SKM-1 (cell line): ENCODE measurements at regions not wholly inside any gene's neighbourhood (a gene's known extent, or its start where the extent isn't known, plus 50 kb on each side); places are given as distances from the start of the nearest gene placed in this dataset.
A peak's percentile ranks its signal among the peaks of the same experiment; 100 is the strongest.

Experiments used
- DNase-seq: peaks from one replicate; lab custom pipeline; 2025; ENCODE audit not compliant: unreplicated experiment; lab: John Stamatoyannopoulos, UW

- no peak for DNase-seq
These were observed 102.6 kb upstream of the SERP2 start for GRCh38 chr13:44271031-44271455.

DNA sequence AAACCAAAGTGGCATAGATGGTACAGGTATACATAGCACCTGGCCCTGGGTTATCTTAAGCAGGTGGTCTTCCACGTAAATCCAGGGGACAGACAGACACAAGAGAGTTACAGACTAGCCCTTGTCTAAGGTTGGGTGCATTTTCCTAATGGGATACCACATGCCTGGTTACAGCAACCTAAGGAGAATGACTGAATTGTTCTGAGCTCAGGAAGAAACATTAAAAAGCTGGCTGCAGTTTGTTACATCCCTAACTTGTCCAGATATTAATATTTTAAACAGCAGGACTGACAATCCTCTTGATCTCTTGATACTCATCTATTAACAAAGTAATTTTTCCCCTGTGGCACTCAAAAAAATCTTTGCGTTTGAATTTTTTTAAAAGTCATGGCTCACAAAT, 102.2 kb upstream of the SERP2 start:
- no peak for DNase-seq

DNA sequence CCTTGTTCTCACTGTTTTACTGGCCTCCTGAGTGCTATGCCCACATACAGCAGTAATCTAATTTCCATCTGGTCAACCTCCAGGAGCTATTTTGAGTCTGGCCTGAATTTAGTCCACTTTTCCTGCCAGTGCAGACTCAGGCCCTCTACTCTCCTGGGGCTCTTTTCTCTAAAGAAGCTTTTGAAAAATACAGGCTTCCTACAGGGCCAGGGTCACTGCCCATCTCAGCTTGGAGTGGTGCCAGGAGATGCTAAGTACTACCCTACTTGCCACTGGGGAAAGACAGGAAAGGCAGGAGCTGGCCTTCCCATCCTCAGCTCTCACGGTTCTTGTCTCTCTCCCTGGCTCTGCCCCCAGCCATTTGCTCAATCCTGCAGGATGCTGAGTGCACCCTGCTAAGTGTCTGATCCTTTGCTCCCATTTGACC, 101.7 kb upstream of the SERP2 start:
- no peak for DNase-seq

- DNase-seq, result no peak
These were observed 100.9 kb upstream of the SERP2 start for GRCh38 chr13:44272692-44273091.

- DNase-seq, result no peak
These were observed 100.4 kb upstream of the SERP2 start for GRCh38 chr13:44273216-44273615.

GRCh38 chr13:44273991-44274770, 99.4 kb upstream of the SERP2 start:
- no peak for DNase-seq

- DNase-seq, result no peak
These were observed 98.8 kb upstream of the SERP2 start for GRCh38 chr13:44274771-44275205.

DNA sequence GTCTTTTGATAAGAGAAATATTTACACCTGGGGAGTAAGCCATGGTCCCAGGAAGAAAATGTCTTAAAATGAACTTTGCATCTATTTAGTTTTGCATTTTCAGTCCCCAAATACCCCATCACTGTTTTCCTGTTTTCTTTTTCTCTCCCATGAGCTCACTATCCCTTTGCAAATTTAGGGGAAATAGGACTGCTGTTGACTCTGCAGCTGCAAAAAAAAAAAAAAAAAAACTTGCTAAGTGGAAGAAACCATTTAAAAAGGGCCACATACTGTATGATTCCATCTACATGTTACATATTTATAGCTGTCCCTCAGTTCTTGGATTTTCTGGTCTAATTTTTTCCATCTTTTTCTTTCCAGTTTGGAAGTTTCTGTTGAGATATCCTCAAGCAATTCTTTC, 98.2 kb upstream of the SERP2 start:
- DNase-seq, result no peak

GRCh38 chr13:44276061-44276460, 97.6 kb upstream of the SERP2 start:
- DNase-seq, result no peak

GRCh38 chr13:44277459-44277858, 96.2 kb upstream of the SERP2 start:
- no peak for DNase-seq

GRCh38 chr13:44278166-44278565, 95.5 kb upstream of the SERP2 start:
- no peak for DNase-seq

GRCh38 chr13:44280456-44280855, 93.2 kb upstream of the SERP2 start:
- no peak for DNase-seq

- no peak for DNase-seq
These were observed 92.2 kb upstream of the SERP2 start for GRCh38 chr13:44281252-44282000.

DNA sequence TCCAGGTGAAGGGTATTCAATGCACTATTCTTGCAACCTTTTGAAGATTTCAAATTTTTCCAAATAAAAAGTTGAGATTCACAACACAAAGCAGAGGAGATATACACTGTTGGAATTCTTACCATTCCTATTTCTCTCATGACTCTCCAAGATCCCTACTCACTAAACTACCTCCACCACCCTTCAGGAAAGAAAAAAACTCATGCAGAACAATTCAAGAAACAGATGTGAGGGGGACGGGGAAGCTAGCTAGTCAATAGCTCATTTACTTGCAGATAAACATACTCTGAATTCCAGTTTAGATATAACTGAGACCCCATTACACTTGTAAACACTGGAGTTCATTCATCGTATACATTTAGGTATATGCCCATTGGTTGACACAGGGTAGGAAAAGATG, 90.0 kb upstream of the SERP2 start:
- no peak for DNase-seq

DNA sequence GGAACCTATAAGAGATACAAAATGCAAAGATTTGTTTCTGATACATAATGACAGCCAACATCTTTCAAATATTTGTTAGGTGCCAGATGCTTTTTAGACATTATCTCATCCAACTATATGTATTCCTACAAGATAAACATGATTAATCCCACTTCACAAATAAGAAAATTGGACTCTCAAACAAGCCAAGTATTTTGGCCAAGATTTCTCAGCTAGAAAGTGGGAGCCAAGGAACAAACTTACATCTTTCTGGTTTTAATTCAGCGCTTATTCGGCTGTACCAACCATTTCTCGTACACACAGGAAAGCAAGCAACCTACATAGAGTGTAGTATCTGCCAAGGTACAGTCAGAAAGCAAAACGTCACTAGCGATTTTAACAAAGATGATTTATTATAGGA, 85.7 kb upstream of the SERP2 start:
- DNase-seq, result no peak

DNA sequence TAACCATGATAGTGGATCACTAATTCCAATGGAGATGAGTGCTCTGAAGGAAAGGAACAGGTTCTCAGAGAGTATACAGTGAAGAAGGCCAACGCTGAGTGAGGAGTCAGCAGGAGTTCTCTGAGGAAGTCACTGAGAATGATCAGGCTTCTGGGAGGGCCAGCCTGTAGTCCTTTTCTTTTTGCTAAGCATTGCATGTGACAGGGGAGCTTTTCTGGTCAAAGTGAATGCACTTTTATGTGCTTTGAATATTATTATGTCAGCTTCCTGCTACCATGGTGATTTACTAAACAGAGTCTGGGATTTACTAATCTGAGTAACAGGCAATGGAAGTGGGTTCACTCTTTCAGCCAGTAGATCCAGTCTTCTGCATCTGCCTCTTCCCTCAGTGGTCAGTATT, 81.1 kb upstream of the SERP2 start:
- no peak for DNase-seq

- DNase-seq, result no peak
These were observed 80.2 kb upstream of the SERP2 start for GRCh38 chr13:44293374-44293773.

- no peak for DNase-seq
These were observed 79.5 kb upstream of the SERP2 start for GRCh38 chr13:44293908-44294735.

DNA sequence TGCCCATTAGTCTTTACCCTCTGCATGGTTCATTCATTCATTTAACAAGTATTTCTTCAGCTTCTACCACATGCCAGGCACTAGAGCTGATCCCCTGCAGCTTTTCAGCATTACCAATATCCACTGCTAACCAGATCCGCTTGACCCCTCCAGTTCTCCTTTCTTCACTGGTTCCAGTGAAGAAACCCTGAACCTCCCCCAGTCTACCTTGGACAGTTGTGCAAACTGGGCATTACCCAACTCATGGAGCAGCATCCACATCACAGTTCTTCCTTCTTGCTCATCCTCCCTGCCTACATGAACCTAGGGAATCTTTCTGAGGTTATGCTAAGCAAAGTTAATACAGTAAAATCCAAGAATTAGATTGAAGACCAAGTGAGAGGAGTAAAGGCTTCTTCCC, 78.7 kb upstream of the SERP2 start:
- peak; percentile 43 for DNase-seq

- DNase-seq, result no peak
These were observed 76.8 kb upstream of the SERP2 start for GRCh38 chr13:44296856-44297255.

GRCh38 chr13:44298314-44298713, 75.3 kb upstream of the SERP2 start:
- no peak for DNase-seq
